ENCODE measurements at regions not wholly inside any gene's neighbourhood (a gene's known extent, or its start where the extent isn't known, plus 50 kb on each side); places are given as distances from the start of the nearest gene placed in this dataset.

GRCh38 chr2:70374616-70375015, 72.7 kb upstream of the FAM136A start:
- H3K9ac ChIP-seq (ENCODE audit: low read length), result no peak overlapping the region
- no peak overlapping the region for H3K27ac ChIP-seq (ENCODE audit: low read depth, low read length)
- H3K79me2 ChIP-seq (ENCODE audit: insufficient read depth, low read length), result no peaks in the 10 kb centered on the region
- FAIRE-seq, result no peak
- H3K36me3 Mint-ChIP-seq (ENCODE audit: low read depth, unreplicated experiment), result no peaks in the 10 kb centered on the region
- H2AFZ ChIP-seq (ENCODE audit: low read depth, low read length), result no peak overlapping the region
- no peak overlapping the region for H3K27ac Mint-ChIP-seq (ENCODE audit: unreplicated experiment)
- H3K9me3 Mint-ChIP-seq (ENCODE audit: unreplicated experiment), result peaks cover 9% of the 10 kb centered on the region
- H3K36me3 ChIP-seq (ENCODE audit: insufficient read depth, low read length), result no peaks in the 10 kb centered on the region
- H3K4me3 ChIP-seq (ENCODE audit: insufficient read depth, low read depth, low read length), result no peak overlapping the region
- no peak overlapping the region for H3K4me3 Mint-ChIP-seq (ENCODE audit: unreplicated experiment)
- no peak for TF ChIP-seq EZH2 (IDR thresholded peaks at IDR 0.05; ENCODE audit: insufficient read depth, low read length)
- TF ChIP-seq CTCF (IDR thresholded peaks at IDR 0.05; ENCODE audit: insufficient read depth, low read depth, low read length), result no peak
- peaks cover 13% of the 10 kb centered on the region for H3K27me3 Mint-ChIP-seq (ENCODE audit: low read depth, unreplicated experiment)
- H3K9me3 ChIP-seq (ENCODE audit: insufficient read depth, low read depth, low read length), result no peaks in the 10 kb centered on the region
- peaks cover 12% of the 10 kb centered on the region for H3K4me1 Mint-ChIP-seq (ENCODE audit: low read depth, unreplicated experiment)
- H3K4me2 ChIP-seq (ENCODE audit: low read length), result no peak overlapping the region
- no peak for DNase-seq (ENCODE audit: low read depth)
- H3K4me1 ChIP-seq (ENCODE audit: insufficient read depth, low read length), result peaks cover 9% of the 10 kb centered on the region
- H3K27me3 ChIP-seq (ENCODE audit: insufficient read depth, low read length), result no peaks in the 10 kb centered on the region
- no peaks in the 10 kb centered on the region for H4K20me1 ChIP-seq (ENCODE audit: insufficient read depth, low read length)

- Histone ChIP-seq H3K9ac (ENCODE audit: low read length) (no peak overlapping the region), H2AFZ (ENCODE audit: low read depth, low read length) (peak overlapping the region; percentile 56), H3K4me3 (ENCODE audit: insufficient read depth, low read depth, low read length) (no peak overlapping the region), H3K36me3 (ENCODE audit: insufficient read depth, low read length) (no peaks in the 10 kb centered on the region), H3K4me1 (ENCODE audit: insufficient read depth, low read length) (peaks cover 9% of the 10 kb centered on the region), H3K9me3 (ENCODE audit: insufficient read depth, low read depth, low read length) (no peaks in the 10 kb centered on the region), H4K20me1 (ENCODE audit: insufficient read depth, low read length) (no peaks in the 10 kb centered on the region), H3K4me2 (ENCODE audit: low read length) (peak overlapping the region; percentile 32), H3K79me2 (ENCODE audit: insufficient read depth, low read length) (no peaks in the 10 kb centered on the region), H3K27me3 (ENCODE audit: insufficient read depth, low read length) (no peaks in the 10 kb centered on the region), H3K27ac (ENCODE audit: low read depth, low read length) (no peak overlapping the region)
- DNase-seq (ENCODE audit: low read depth) (peak; percentile 64), FAIRE-seq (peak; percentile 93)
- peak overlapping the region; percentile 13 for H3K4me3 Mint-ChIP-seq (ENCODE audit: unreplicated experiment)
- TF ChIP-seq EZH2 (IDR thresholded peaks at IDR 0.05; ENCODE audit: insufficient read depth, low read length) (no peak), CTCF (IDR thresholded peaks at IDR 0.05; ENCODE audit: insufficient read depth, low read depth, low read length) (no peak)
- peak overlapping the region; percentile 85 for H3K27ac Mint-ChIP-seq (ENCODE audit: unreplicated experiment)
- no peaks in the 10 kb centered on the region for H3K36me3 Mint-ChIP-seq (ENCODE audit: low read depth, unreplicated experiment)
- peaks cover 9% of the 10 kb centered on the region for H3K27me3 Mint-ChIP-seq (ENCODE audit: low read depth, unreplicated experiment)
- H3K9me3 Mint-ChIP-seq (ENCODE audit: unreplicated experiment), result peaks cover 9% of the 10 kb centered on the region
- peaks cover 12% of the 10 kb centered on the region for H3K4me1 Mint-ChIP-seq (ENCODE audit: low read depth, unreplicated experiment)
These were observed 69.9 kb upstream of the FAM136A start for GRCh38 chr2:70371753-70372152.

DNA sequence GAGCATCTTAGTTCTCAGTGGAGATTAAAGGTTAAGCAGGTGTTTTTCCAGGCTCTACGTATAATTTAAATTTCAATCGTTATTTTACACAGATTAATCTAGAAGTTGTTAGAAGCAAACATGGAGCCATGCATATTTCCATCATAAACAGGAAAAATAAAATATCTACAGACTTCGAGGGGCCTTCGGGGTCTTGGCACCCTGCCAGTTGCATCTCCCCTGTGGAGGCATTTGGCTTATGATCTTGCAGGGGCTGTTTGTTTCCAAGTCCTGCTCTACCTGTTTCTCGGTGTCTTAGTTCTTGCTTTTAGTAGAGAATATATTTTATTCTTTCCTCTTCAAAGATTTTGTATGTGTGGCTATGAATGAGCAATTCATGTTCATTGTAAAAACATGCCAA, 67.2 kb upstream of the FAM136A start:
- H3K4me1 Mint-ChIP-seq (ENCODE audit: low read depth, unreplicated experiment), result peaks cover 12% of the 10 kb centered on the region
- H3K4me2 ChIP-seq (ENCODE audit: low read length), result no peak overlapping the region
- peaks cover under 1% of the 10 kb centered on the region for H3K27me3 Mint-ChIP-seq (ENCODE audit: low read depth, unreplicated experiment)
- H3K9me3 ChIP-seq (ENCODE audit: insufficient read depth, low read depth, low read length), result no peaks in the 10 kb centered on the region
- TF ChIP-seq EZH2 (IDR thresholded peaks at IDR 0.05; ENCODE audit: insufficient read depth, low read length) (no peak), CTCF (IDR thresholded peaks at IDR 0.05; ENCODE audit: insufficient read depth, low read depth, low read length) (no peak)
- H3K9ac ChIP-seq (ENCODE audit: low read length), result no peak overlapping the region
- no peaks in the 10 kb centered on the region for H3K27me3 ChIP-seq (ENCODE audit: insufficient read depth, low read length)
- H4K20me1 ChIP-seq (ENCODE audit: insufficient read depth, low read length), result no peaks in the 10 kb centered on the region
- H3K27ac Mint-ChIP-seq (ENCODE audit: unreplicated experiment), result no peak overlapping the region
- H3K36me3 Mint-ChIP-seq (ENCODE audit: low read depth, unreplicated experiment), result no peaks in the 10 kb centered on the region
- H3K4me1 ChIP-seq (ENCODE audit: insufficient read depth, low read length), result peaks cover 9% of the 10 kb centered on the region
- H3K9me3 Mint-ChIP-seq (ENCODE audit: unreplicated experiment), result peaks cover 9% of the 10 kb centered on the region
- no peak overlapping the region for H2AFZ ChIP-seq (ENCODE audit: low read depth, low read length)
- FAIRE-seq (no peak), DNase-seq (ENCODE audit: low read depth) (no peak)
- H3K27ac ChIP-seq (ENCODE audit: low read depth, low read length), result no peak overlapping the region
- H3K79me2 ChIP-seq (ENCODE audit: insufficient read depth, low read length), result no peaks in the 10 kb centered on the region
- H3K4me3 ChIP-seq (ENCODE audit: insufficient read depth, low read depth, low read length), result no peak overlapping the region
- H3K4me3 Mint-ChIP-seq (ENCODE audit: unreplicated experiment), result no peak overlapping the region
- H3K36me3 ChIP-seq (ENCODE audit: insufficient read depth, low read length), result no peaks in the 10 kb centered on the region

Data from astrocyte (in vitro differentiated cells and primary cell).